ENCODE measurements at regions not wholly inside any gene's neighbourhood (a gene's known extent, or its start where the extent isn't known, plus 50 kb on each side); places are given as distances from the start of the nearest gene placed in this dataset.

- intact Hi-C loops (cut with micrococcal nuclease; ENCODE audit: unreplicated experiment) (no loop called here), in situ Hi-C loops (cut with HindIII; ENCODE audit: low pct_unique_long_range_greater_than_20kb, low sequenced_read_pairs) (no loop called here)
- DNase-seq (ENCODE audit: low read depth, low spot score) (no peak), ATAC-seq (no peak)
- no TSS peak for BruUV-seq (replicated peaks)
- POLR2A ChIA-PET: no interaction called here
- H3K36me3 ChIP-seq (ENCODE audit: control insufficient read depth, insufficient read depth, low read length): no peaks in the 10 kb centered on the region
- no peak overlapping the region for H3K27ac ChIP-seq (ENCODE audit: low read length)
- H3K27me3 ChIP-seq (ENCODE audit: control insufficient read depth, insufficient read depth, low read length): peaks cover 26% of the 10 kb centered on the region
- no peaks in the 10 kb centered on the region for H3K9me3 ChIP-seq (ENCODE audit: control insufficient read depth, insufficient read depth, low read depth, low read length)
- CTCF ChIA-PET: interaction anchor here (0.6 kb wide), 1 partner anchor 147 kb away, joined by 3 read pairs; no protein-coding TSS in a partner anchor
- no peaks in the 10 kb centered on the region for H3K4me1 ChIP-seq (ENCODE audit: control insufficient read depth, insufficient read depth, low read length)
- TF ChIP-seq SIN3A (IDR thresholded peaks at IDR 0.05; ENCODE audit: borderline replicate concordance, insufficient read depth, low read depth, low read length) (no peak), REST (IDR thresholded peaks at IDR 0.05; ENCODE audit: insufficient read depth in 1 of 2, low read depth in 2 of 2, low read length in 1 of 2) (no peak), POLR2AphosphoS5 (IDR thresholded peaks at IDR 0.05; ENCODE audit: low read depth, low read length) (no peak)
- H3K4me3 ChIP-seq (ENCODE audit: low read depth in 2 of 2, low read length in 2 of 2): no peak overlapping the region
These were observed 294.7 kb downstream of the IRF8 start for GRCh38 chr16:86193528-86194193.

- TF ChIP-seq CTCF (IDR thresholded peaks at IDR 0.05) (no peak), POLR2AphosphoS5 (IDR thresholded peaks at IDR 0.05; ENCODE audit: low read depth, low read length) (no peak), REST (IDR thresholded peaks at IDR 0.05; ENCODE audit: insufficient read depth in 1 of 2, low read depth in 2 of 2, low read length in 1 of 2) (no peak), TCF7L2 (IDR thresholded peaks at IDR 0.05; ENCODE audit: low read depth, low read length) (no peak), SIN3A (IDR thresholded peaks at IDR 0.05; ENCODE audit: borderline replicate concordance, insufficient read depth, low read depth, low read length) (no peak)
- Histone ChIP-seq H3K4me1 (ENCODE audit: control insufficient read depth, insufficient read depth, low read length) (no peaks in the 10 kb centered on the region), H3K27ac (ENCODE audit: low read length) (no peak overlapping the region), H3K9me3 (ENCODE audit: control insufficient read depth, insufficient read depth, low read depth, low read length) (no peaks in the 10 kb centered on the region), H3K36me3 (ENCODE audit: control insufficient read depth, insufficient read depth, low read length) (no peaks in the 10 kb centered on the region), H3K27me3 (ENCODE audit: control insufficient read depth, insufficient read depth, low read length) (peaks cover 22% of the 10 kb centered on the region), H3K4me3 (ENCODE audit: low read depth in 2 of 2, low read length in 2 of 2) (no peak overlapping the region)
- DNase-seq (ENCODE audit: low read depth, low spot score) (no peak), ATAC-seq (no peak)
- BruUV-seq (replicated peaks): no TSS peak
- intact Hi-C loops (cut with micrococcal nuclease; ENCODE audit: unreplicated experiment) (no loop called here), in situ Hi-C loops (cut with HindIII; ENCODE audit: low pct_unique_long_range_greater_than_20kb, low sequenced_read_pairs) (no loop called here)
- ChIA-PET POLR2A (no interaction called here), CTCF (no interaction called here)
These were observed 297.1 kb downstream of the IRF8 start for GRCh38 chr16:86195863-86196630.

All from Panc1 (cell line).